ENCODE measurements at regions not wholly inside any gene's neighbourhood (a gene's known extent, or its start where the extent isn't known, plus 50 kb on each side); places are given as distances from the start of the nearest gene placed in this dataset.

- intact Hi-C loops (cut with DNase I; ENCODE audit: low total_unique reads): no loop called here
- no peak for DNase-seq (ENCODE audit: low spot score in 2 of 2)
- WGBS, 2 donors: 84 to 86% methylated on average over 7 of the region's 7 CpGs
- H3K4me3 ChIP-seq (ENCODE audit: low read depth, poor library complexity, severe bottlenecking): no peak overlapping the region
- TF ChIP-seq CTCF (IDR thresholded peaks at IDR 0.05) (no peak), POLR2A (IDR thresholded peaks at IDR 0.05) (no peak)
Observed at GRCh38 chr17:36672403-36672918, 71.1 kb downstream of the MRM1 start.

- intact Hi-C loops (cut with DNase I; ENCODE audit: low total_unique reads): no loop called here
- WGBS, 2 donors: 91 to 94% methylated on average over 5 of the region's 5 CpGs
- TF ChIP-seq CTCF (IDR thresholded peaks at IDR 0.05) (no peak), POLR2A (IDR thresholded peaks at IDR 0.05) (no peak)
- no peak for DNase-seq (ENCODE audit: low spot score in 2 of 2)
- H3K4me3 ChIP-seq (ENCODE audit: low read depth, poor library complexity, severe bottlenecking): no peak overlapping the region
Observed at GRCh38 chr17:36673068-36673467, 71.7 kb downstream of the MRM1 start.

GRCh38 chr17:36673637-36674277 lies 72.4 kb downstream of the MRM1 start:
- intact Hi-C loops (cut with DNase I; ENCODE audit: low total_unique reads): no loop called here
- no peak overlapping the region for H3K4me3 ChIP-seq (ENCODE audit: low read depth, poor library complexity, severe bottlenecking)
- no peak for TF ChIP-seq POLR2A (IDR thresholded peaks at IDR 0.05)
- no peak for TF ChIP-seq CTCF (IDR thresholded peaks at IDR 0.05)
- no peak for DNase-seq (ENCODE audit: low spot score in 2 of 2)
- 78 to 84% methylated on average over 7 of the region's 7 CpGs for WGBS, 2 donors

- TF ChIP-seq POLR2A (IDR thresholded peaks at IDR 0.05) (no peak), CTCF (IDR thresholded peaks at IDR 0.05) (no peak)
- intact Hi-C loops (cut with DNase I; ENCODE audit: low total_unique reads): no loop called here
- no peak for DNase-seq (ENCODE audit: low spot score in 2 of 2)
- no peak overlapping the region for H3K4me3 ChIP-seq (ENCODE audit: low read depth, poor library complexity, severe bottlenecking)
- 46 to 71% methylated on average over 4 of the region's 4 CpGs for WGBS, 2 donors
Observed at GRCh38 chr17:36674278-36674650, 72.9 kb downstream of the MRM1 start.

- 51 to 80% methylated on average over 5 to 6 of the region's 6 CpGs for WGBS, 2 donors
- intact Hi-C loops (cut with DNase I; ENCODE audit: low total_unique reads): no loop called here
- DNase-seq (ENCODE audit: low spot score in 2 of 2): no peak
- TF ChIP-seq CTCF (IDR thresholded peaks at IDR 0.05): no peak
- no peak for TF ChIP-seq POLR2A (IDR thresholded peaks at IDR 0.05)
- no peak overlapping the region for H3K4me3 ChIP-seq (ENCODE audit: low read depth, poor library complexity, severe bottlenecking)
Observed at GRCh38 chr17:36675250-36675649, 73.9 kb downstream of the MRM1 start.

GRCh38 chr17:36675786-36676185 lies 74.4 kb downstream of the MRM1 start:
- 59 to 61% methylated on average over 2 of the region's 2 CpGs for WGBS, 2 donors
- intact Hi-C loops (cut with DNase I; ENCODE audit: low total_unique reads): no loop called here
- TF ChIP-seq POLR2A (IDR thresholded peaks at IDR 0.05) (no peak), CTCF (IDR thresholded peaks at IDR 0.05) (no peak)
- H3K4me3 ChIP-seq (ENCODE audit: low read depth, poor library complexity, severe bottlenecking): no peak overlapping the region
- no peak for DNase-seq (ENCODE audit: low spot score in 2 of 2)
